GM03348 (cell line): ENCODE measurements at regions not wholly inside any gene's neighbourhood (a gene's known extent, or its start where the extent isn't known, plus 50 kb on each side); places are given as distances from the start of the nearest gene placed in this dataset.
A peak's percentile ranks its signal among the peaks of the same experiment; 100 is the strongest.
"Not testable (repeated sequence)": the region's sequence is repeated elsewhere in the genome, so short reads cannot be mapped to it uniquely, and the experiment has no call there.

ENCODE experiments used
- DNase-seq: peaks from one replicate; pipeline ENCODE4 v3.0.0; 2012; ENCODE audit warnings: low spot score

DNA sequence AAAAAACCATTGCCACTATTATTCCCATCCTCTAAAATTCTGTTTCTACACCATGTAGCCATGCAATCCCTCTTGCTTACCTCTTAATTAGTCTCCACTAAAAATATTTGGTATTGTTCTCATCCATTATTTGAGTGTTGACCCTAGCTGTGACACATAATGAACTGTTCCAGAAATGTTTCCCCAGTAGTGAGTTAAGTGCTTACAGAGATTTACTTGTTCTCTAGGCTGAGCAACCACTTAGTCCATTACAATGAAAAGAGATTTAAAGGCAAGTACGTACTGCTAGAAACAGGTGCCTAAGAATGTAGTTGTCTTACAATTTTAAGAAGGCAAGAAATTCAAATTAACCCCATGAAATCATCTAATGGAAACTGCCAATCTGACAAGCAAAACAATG, 112.7 kb upstream of the PTPN13 start:
- DNase-seq = no peak

DNA sequence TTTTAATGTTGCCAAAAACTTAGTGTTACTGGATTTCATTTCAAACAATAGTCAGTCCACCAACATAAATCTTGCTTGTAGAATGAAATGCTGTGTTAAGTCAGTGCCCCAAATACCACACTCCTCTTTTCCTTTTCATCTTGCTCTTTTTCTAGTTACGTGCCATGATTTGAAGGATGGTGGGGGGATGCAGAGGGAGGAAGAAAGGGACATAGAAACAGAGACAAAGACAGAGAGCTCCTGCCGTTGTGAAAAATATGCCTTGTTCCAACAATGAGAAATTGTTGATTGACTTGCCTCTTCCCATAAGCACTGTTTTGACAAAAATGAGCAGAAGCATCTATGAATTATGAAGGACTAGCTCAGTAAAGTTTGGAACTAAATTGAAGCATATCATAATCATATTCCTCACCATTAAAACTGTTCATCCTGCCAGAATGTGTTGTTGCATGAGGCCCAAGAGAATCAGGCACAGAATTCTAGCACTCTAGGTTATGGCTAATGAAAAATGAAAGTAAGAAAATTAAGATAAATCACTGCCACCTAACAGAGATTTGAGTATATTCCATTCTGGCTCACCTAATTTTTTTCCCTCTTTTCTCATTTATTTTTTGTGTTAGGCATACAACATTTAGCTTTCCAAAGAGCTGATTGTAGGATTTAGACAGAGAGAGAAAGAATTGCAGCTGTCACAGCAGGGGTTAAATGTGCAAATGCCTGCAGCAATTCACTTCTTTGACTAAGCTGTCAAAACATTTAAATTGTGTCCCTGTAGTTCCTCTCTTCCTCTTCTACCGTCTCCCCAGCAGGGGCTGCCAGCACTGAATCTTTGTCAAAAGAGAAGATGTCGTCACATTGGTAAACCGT, 111.6 kb upstream of the PTPN13 start:
- no peak for DNase-seq

GRCh38 chr4:86483173-86483490, 111.0 kb upstream of the PTPN13 start:
- DNase-seq = no peak

DNA sequence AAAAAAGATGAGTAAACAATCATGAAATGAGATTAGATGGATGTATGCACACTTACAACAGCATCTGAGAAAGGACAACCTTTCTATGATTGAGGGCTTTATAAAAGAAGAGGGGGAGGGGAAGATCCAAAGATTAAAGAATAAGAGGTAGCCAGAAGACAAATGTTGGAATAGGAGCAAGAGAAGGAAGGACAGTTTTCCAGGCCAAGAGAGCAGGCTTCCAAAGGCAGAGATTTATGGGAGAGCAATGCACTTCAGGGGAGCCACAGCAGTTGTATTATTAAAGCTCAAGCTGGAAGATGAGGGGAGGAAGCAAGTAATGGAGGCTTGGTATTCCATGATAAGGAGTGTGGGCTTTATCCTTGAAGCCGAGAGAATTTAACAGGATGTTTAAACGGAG, 110.3 kb upstream of the PTPN13 start:
- no peak for DNase-seq

DNA sequence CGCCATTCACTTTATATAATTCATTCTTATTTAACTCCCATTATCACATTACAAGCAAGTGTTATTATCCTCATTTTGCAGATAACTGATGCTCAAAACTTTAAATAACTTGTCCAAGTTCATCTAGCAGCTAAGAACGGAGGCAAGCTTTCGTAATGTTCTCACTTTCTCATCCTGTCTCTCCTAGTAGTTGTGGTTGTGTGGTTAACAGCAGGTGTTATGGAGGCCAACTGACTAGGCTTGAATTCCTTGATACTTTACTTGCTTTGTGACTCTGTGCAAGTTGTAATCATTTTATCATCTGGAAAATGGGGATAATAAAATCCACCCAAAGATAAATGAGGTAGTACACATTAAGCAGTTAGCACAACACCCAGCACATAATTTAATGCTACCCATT, 109.9 kb upstream of the PTPN13 start:
- DNase-seq = no peak

- no peak for DNase-seq
Measured at GRCh38 chr4:86487738-86488348, 106.3 kb upstream of the PTPN13 start.

- DNase-seq = peak; percentile 48
Measured at GRCh38 chr4:86493460-86493859, 100.7 kb upstream of the PTPN13 start.

DNA sequence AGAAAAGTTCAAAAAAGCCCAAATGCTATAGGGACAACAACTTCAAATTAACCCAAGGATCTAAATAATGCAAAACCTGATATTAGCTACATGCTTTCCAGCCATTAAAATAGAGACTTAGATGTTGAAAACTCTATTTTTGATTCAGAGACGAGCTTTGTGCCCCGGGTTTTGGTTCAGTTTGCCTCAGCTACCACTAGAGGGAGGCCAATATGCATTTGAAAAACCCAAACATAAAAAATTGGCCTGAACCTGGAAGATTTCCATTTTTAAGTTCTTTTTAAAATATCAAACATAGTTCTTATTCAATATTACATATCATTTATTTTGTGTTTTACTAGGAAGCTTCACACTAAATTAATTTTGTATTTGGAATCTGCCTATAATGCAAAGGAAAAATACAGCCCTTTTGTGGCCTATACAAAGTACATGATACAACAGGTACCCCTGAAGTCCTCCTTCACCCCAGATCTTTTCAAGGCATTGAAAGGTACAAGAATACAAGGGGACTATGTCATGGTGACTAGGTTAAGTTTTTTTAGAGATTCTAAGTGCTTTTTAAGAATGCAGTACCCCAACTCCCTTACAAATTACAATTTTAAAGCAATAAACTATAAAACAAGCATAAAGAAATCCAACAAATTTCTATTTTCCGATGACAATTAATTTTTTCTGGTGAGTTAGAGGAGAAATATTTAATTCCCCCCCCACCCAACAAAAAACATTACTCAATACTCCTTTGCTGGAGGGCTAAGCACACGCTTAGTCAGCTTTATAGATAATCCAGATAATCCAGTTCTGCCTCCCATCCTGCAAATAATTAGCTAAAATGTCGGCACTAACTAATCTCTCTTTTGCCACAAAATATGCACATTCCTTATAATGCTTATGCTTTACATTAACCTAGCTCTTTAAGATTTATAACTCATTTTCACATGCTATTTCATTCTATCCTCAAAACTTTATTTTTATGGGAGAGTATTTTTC, 97.7 kb upstream of the PTPN13 start:
- DNase-seq = peak; percentile 60

- no peak for DNase-seq
Measured at GRCh38 chr4:86497131-86497530, 97.0 kb upstream of the PTPN13 start.

DNA sequence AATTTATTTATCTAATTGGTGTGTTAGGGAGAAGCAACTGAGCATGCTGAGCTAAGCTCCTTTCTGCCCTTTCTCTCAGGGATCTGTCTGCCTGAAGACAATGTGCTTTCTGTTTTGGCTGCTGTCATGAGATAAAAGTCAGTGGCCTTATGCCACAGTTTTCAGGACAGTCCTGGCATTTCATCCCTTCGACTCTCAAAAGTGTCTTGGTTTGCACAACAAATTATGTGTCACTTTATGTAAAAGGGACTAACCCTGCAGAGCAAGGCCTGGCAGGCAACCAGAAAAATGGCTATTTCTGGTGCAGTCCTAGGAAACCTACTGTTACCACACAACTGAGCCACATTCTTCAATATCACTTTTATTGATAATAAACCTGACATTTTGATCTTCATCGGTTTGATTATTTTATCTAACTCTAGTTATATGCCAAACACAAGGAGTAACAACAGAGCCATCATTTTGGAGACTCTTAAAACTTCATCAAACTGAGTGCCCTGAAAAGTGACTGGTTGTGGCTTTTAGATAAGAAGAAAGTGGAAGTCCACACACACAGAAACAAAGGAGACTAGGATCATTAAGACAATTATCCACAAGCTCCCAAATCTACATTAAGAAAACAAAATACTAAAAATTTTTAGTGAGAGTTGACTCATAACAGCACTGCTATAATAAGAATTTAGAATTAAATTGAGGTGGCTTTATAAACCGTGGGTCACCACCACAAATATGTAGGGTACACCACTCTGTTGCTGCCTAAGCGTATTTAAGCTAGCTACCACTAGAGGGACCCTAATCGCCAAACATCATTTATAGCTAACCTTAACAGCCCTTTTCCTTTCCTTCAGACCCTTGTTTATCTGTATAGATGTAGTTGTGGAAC, 95.9 kb upstream of the PTPN13 start:
- DNase-seq = peak; percentile 64

GRCh38 chr4:86498863-86499166, 95.3 kb upstream of the PTPN13 start:
- DNase-seq = no peak

DNA sequence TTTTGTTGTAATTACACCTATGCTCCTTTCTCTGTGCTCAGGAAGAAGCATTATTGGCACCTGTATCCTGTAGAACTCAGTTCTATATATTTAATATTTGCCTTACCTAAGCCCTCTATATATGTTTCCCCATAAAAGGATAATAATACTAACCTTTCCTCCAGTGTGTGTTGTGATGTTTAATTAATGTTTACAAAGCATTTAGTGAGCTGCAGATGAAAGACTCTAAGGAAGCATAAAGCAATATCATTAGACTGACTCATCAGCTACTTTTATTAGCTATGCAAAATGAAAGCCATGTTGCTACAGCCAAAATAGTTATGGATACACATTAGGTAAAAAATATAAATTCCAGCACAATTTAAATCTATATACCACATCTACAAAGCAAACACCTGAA, 93.6 kb upstream of the PTPN13 start:
- DNase-seq = no peak

GRCh38 chr4:86502081-86502480, 92.0 kb upstream of the PTPN13 start:
- DNase-seq = no peak

GRCh38 chr4:86506591-86506990, 87.5 kb upstream of the PTPN13 start:
- DNase-seq = no peak

DNA sequence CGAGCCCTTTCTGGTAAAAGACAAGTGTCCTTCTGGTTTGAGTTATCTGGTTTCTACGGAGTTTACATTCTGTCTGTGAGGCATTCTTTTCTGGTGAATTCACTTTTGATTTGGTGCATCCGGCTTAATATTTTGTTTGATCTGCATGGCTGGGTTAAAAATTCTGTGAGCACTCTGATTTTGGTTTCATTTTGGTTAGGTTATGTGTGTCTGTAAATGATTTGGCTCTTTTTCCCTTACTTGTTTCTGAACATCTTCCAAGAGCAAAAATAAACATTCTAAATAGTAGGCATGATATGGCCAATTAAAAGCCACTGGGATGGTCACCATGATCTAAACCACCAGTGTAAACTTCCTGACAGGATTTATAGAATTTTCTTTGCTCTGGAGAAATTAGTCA, 85.7 kb upstream of the PTPN13 start:
- DNase-seq = peak; percentile 43

GRCh38 chr4:86511590-86511989, 82.5 kb upstream of the PTPN13 start:
- DNase-seq = no peak

- no peak for DNase-seq
Measured at GRCh38 chr4:86512631-86513030, 81.5 kb upstream of the PTPN13 start.

- not testable (repeated sequence) for DNase-seq
Measured at GRCh38 chr4:86515963-86516362, 78.2 kb upstream of the PTPN13 start.

DNA sequence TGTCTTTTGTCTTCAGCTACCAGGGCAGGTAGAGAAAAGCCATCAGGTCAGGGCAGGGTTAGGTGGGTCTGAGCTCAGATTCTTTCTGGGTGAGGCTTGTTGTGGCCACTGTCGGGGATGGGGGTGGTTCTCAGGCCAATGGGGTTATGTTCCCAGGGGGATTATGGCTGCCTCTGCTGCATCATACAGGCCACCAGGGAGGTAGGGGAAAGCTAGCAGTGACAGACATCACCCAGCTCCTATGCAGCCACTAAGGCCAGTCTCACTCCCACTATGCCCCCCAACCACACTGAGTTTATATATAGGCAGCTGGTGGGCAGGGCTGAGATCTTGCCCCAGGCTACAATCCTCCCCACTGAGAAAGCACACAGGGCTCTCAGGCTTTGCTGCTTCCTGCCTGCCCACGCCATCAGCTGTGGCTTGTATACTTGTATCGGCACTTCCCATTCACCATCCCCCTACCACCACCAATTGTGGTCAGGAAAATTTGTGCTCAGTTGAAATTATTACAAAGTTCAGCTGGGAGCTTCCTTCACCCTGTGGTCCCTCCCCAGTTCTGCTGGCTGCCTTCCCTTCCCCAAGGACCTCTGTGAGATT, 72.6 kb upstream of the PTPN13 start:
- DNase-seq = no peak

DNA sequence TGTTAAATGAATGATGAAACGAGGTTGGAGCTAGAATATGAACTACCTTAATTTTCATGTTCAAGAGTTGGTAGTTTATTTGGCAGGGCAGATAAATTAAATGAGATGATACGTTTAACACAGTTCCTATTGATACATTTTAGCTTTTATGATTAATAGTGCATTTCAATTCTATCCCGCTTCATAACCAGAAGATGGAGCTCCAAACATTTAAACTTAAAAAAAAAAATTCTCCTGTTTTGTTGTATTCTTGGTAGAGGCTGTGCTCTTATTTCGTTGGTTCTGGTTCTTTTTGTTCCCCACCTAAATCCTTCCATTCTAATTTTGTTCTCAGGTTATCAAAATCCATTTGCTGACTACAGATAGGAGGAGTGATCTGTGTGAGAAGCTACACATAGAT, 71.8 kb upstream of the PTPN13 start:
- DNase-seq = peak; percentile 45

GRCh38 chr4:86523333-86523732, 70.8 kb upstream of the PTPN13 start:
- DNase-seq = no peak
